HG02623 (cell line): ENCODE measurements at regions not wholly inside any gene's neighbourhood (a gene's known extent, or its start where the extent isn't known, plus 50 kb on each side); places are given as distances from the start of the nearest gene placed in this dataset.

Experiments used
- ATAC-seq: cut with Tn5 transposase; IDR thresholded peaks from one replicate; pipeline ENCODE4 v1.9.1; 2021; ENCODE audit warnings: moderate library complexity; ENCODE audit not compliant: unreplicated experiment

- no peak for ATAC-seq
Measured at GRCh38 chr2:144896341-144896740, 376.4 kb upstream of the ZEB2 start.

GRCh38 chr2:144894612-144895599 lies 375.0 kb upstream of the ZEB2 start:
- no peak for ATAC-seq

- ATAC-seq = no peak
Measured at GRCh38 chr2:144893464-144893863, 373.5 kb upstream of the ZEB2 start.

- no peak for ATAC-seq
Measured at GRCh38 chr2:144890828-144891227, 370.9 kb upstream of the ZEB2 start.

- ATAC-seq = no peak
Measured at GRCh38 chr2:144889348-144889747, 369.4 kb upstream of the ZEB2 start.

GRCh38 chr2:144886862-144887261 lies 366.9 kb upstream of the ZEB2 start:
- ATAC-seq = no peak

GRCh38 chr2:144877893-144878292 lies 358.0 kb upstream of the ZEB2 start:
- no peak for ATAC-seq

- no peak for ATAC-seq
Measured at GRCh38 chr2:144876013-144876412, 356.1 kb upstream of the ZEB2 start.

- no peak for ATAC-seq
Measured at GRCh38 chr2:144875290-144875969, 355.5 kb upstream of the ZEB2 start.

- ATAC-seq = no peak
Measured at GRCh38 chr2:144865670-144866069, 345.8 kb upstream of the ZEB2 start.

- ATAC-seq = no peak
Measured at GRCh38 chr2:144859716-144860115, 339.8 kb upstream of the ZEB2 start.

- ATAC-seq = no peak
Measured at GRCh38 chr2:144858211-144858610, 338.3 kb upstream of the ZEB2 start.

- no peak for ATAC-seq
Measured at GRCh38 chr2:144854596-144854995, 334.7 kb upstream of the ZEB2 start.

GRCh38 chr2:144849612-144850011 lies 329.7 kb upstream of the ZEB2 start:
- no peak for ATAC-seq

GRCh38 chr2:144848423-144848822 lies 328.5 kb upstream of the ZEB2 start:
- no peak for ATAC-seq

- no peak for ATAC-seq
Measured at GRCh38 chr2:144847347-144848080, 327.6 kb upstream of the ZEB2 start.

GRCh38 chr2:144836635-144837350 lies 316.9 kb upstream of the ZEB2 start:
- no peak for ATAC-seq

GRCh38 chr2:144835634-144836350 lies 315.9 kb upstream of the ZEB2 start:
- ATAC-seq = no peak

GRCh38 chr2:144834998-144835633 lies 315.2 kb upstream of the ZEB2 start:
- no peak for ATAC-seq

GRCh38 chr2:144834363-144834762 lies 314.4 kb upstream of the ZEB2 start:
- no peak for ATAC-seq
